Astrocyte (in vitro differentiated cells and primary cell): ENCODE measurements at regions not wholly inside any gene's neighbourhood (a gene's known extent, or its start where the extent isn't known, plus 50 kb on each side); places are given as distances from the start of the nearest gene placed in this dataset.

ENCODE experiments used
- DNase-seq: peaks from one replicate; pipeline ENCODE4 v3.0.0-alpha.2; 2010; ENCODE audit warnings: low read depth
- FAIRE-seq: peaks from 2 replicates; lab custom pipeline; 2011; peaks lifted over from hg19 to GRCh38; lab: Jason Lieb, UNC
- H2AFZ ChIP-seq: 2 replicates; pipeline ENCODE4 v1.6.0; 2012; ENCODE audit warnings: low read depth, low read length, inconsistent platforms
- H3K27ac ChIP-seq: 2 replicates; pipeline ENCODE4 v1.5.1; 2011; ENCODE audit warnings: low read depth, low read length, inconsistent platforms
- H3K27me3 ChIP-seq: 2 replicates; pipeline ENCODE4 v1.6.0; 2011; ENCODE audit warnings: low read length, inconsistent platforms; ENCODE audit not compliant: insufficient read depth
- H3K36me3 ChIP-seq: 2 replicates; pipeline ENCODE4 v1.5.1; 2011; ENCODE audit warnings: low read length, inconsistent platforms; ENCODE audit not compliant: insufficient read depth
- H3K4me1 ChIP-seq: 2 replicates; pipeline ENCODE4 v1.5.1; 2011; ENCODE audit warnings: low read length, inconsistent platforms; ENCODE audit not compliant: insufficient read depth
- H3K4me2 ChIP-seq: 2 replicates; pipeline ENCODE4 v1.6.0; 2012; ENCODE audit warnings: low read length, inconsistent platforms
- H3K4me3 ChIP-seq: 2 replicates; pipeline ENCODE4 v1.5.1; 2011; ENCODE audit warnings: low read depth, mild to moderate bottlenecking, low read length, inconsistent platforms; ENCODE audit not compliant: insufficient read depth
- H3K79me2 ChIP-seq: 2 replicates; pipeline ENCODE4 v1.6.0; 2012; ENCODE audit warnings: mild to moderate bottlenecking, low read length, inconsistent platforms; ENCODE audit not compliant: insufficient read depth
- H3K9ac ChIP-seq: 2 replicates; pipeline ENCODE4 v1.6.0; 2012; ENCODE audit warnings: mild to moderate bottlenecking, low read length, inconsistent platforms
- H3K9me3 ChIP-seq: 2 replicates; pipeline ENCODE4 v1.5.1; 2012; ENCODE audit warnings: low read depth, mild to moderate bottlenecking, low read length, inconsistent platforms; ENCODE audit not compliant: insufficient read depth
- H4K20me1 ChIP-seq: 2 replicates; pipeline ENCODE4 v1.6.0; 2012; ENCODE audit warnings: low read length, inconsistent platforms; ENCODE audit not compliant: insufficient read depth
- H3K27ac Mint-ChIP-seq: one replicate; pipeline ENCODE4 v1.8.0; 2021; ENCODE audit warnings: mild to moderate bottlenecking, mixed read lengths; ENCODE audit not compliant: unreplicated experiment
- H3K27me3 Mint-ChIP-seq: one replicate; pipeline ENCODE4 v1.8.0; 2021; ENCODE audit warnings: low read depth, mixed read lengths; ENCODE audit not compliant: unreplicated experiment
- H3K36me3 Mint-ChIP-seq: one replicate; pipeline ENCODE4 v1.8.0; 2021; ENCODE audit warnings: low read depth, mixed read lengths; ENCODE audit not compliant: unreplicated experiment
- H3K4me1 Mint-ChIP-seq: one replicate; pipeline ENCODE4 v1.8.0; 2021; ENCODE audit warnings: low read depth, mixed read lengths; ENCODE audit not compliant: unreplicated experiment
- H3K4me3 Mint-ChIP-seq: one replicate; pipeline ENCODE4 v1.8.0; 2021; ENCODE audit warnings: mild to moderate bottlenecking, moderate library complexity, mixed read lengths; ENCODE audit not compliant: unreplicated experiment
- H3K9me3 Mint-ChIP-seq: one replicate; pipeline ENCODE4 v1.8.0; 2021; ENCODE audit warnings: mild to moderate bottlenecking, mixed read lengths; ENCODE audit not compliant: unreplicated experiment
- EZH2 ChIP-seq: IDR thresholded peaks from 2 replicates; pipeline ENCODE4 v1.6.1; 2012; ENCODE audit warnings: mild to moderate bottlenecking, low read length, inconsistent platforms; ENCODE audit not compliant: insufficient read depth
- TF ChIP-seq, protein P1 (sequence below): IDR thresholded peaks from 2 replicates; pipeline ENCODE4 v1.5.1; 2011; ENCODE audit warnings: low read depth, mild to moderate bottlenecking, inconsistent platforms, low read length, moderate library complexity; ENCODE audit not compliant: insufficient read depth

DNA sequence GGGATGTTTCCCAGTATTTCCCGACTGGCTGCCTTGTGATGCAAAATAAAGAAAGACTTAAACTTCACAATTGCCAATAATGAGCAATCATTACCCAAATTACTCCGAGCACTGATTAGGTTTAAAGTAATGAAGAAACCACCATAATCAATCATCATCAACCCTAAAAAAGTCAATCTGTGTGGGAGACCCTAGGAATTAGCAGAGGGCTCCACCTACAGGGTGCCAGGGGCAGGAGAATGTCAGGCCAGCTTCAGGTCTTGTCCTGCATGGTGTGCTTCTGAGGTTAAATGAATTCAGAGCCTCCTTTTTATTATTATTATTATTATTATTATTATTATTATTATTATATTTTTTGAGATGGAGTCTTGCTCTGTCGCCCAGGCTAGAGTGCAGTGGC lies 478.0 kb upstream of the ARRDC4 start:
- no peaks in the 10 kb centered on the region for H3K79me2 ChIP-seq
- H4K20me1 ChIP-seq, result no peaks in the 10 kb centered on the region
- DNase-seq, result no peak
- no peak for FAIRE-seq
- H3K9ac ChIP-seq, result no peak overlapping the region
- Mint-ChIP-seq H3K36me3 (no peaks in the 10 kb centered on the region), H3K27me3 (no peaks in the 10 kb centered on the region), H3K9me3 (peaks cover 3% of the 10 kb centered on the region), H3K4me3 (no peak overlapping the region), H3K27ac (no peak overlapping the region), H3K4me1 (no peaks in the 10 kb centered on the region)
- no peaks in the 10 kb centered on the region for H3K4me1 ChIP-seq
- H3K27me3 ChIP-seq, result no peaks in the 10 kb centered on the region
- H3K4me3 ChIP-seq, result no peak overlapping the region
- H3K27ac ChIP-seq, result no peak overlapping the region
- H2AFZ ChIP-seq, result no peak overlapping the region
- no peaks in the 10 kb centered on the region for H3K36me3 ChIP-seq
- H3K4me2 ChIP-seq, result no peak overlapping the region
- TF ChIP-seq, protein P1, sequence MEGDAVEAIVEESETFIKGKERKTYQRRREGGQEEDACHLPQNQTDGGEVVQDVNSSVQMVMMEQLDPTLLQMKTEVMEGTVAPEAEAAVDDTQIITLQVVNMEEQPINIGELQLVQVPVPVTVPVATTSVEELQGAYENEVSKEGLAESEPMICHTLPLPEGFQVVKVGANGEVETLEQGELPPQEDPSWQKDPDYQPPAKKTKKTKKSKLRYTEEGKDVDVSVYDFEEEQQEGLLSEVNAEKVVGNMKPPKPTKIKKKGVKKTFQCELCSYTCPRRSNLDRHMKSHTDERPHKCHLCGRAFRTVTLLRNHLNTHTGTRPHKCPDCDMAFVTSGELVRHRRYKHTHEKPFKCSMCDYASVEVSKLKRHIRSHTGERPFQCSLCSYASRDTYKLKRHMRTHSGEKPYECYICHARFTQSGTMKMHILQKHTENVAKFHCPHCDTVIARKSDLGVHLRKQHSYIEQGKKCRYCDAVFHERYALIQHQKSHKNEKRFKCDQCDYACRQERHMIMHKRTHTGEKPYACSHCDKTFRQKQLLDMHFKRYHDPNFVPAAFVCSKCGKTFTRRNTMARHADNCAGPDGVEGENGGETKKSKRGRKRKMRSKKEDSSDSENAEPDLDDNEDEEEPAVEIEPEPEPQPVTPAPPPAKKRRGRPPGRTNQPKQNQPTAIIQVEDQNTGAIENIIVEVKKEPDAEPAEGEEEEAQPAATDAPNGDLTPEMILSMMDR, result no peak
- no peak for TF ChIP-seq EZH2
- peaks cover 5% of the 10 kb centered on the region for H3K9me3 ChIP-seq

DNA sequence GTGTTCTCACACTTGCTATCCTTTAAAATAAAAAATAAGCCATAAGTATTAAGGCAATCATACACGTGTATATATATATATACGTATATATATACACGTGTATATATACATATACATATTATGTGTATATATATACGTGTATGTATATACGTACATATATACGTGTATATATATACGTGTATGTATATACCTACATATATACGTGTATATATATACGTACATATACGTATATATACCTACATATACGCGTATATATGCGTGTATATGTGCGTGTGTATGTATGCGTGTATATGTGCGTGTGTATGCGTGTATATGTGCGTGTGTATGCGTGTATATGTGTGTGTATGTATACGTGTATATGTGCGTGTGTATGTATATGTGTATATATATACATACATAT lies 477.3 kb upstream of the ARRDC4 start:
- Mint-ChIP-seq H3K4me3 (no peak overlapping the region), H3K36me3 (no peaks in the 10 kb centered on the region), H3K27me3 (no peaks in the 10 kb centered on the region), H3K4me1 (no peaks in the 10 kb centered on the region), H3K27ac (no peak overlapping the region), H3K9me3 (peaks cover 3% of the 10 kb centered on the region)
- no peaks in the 10 kb centered on the region for H3K79me2 ChIP-seq
- no peak overlapping the region for H3K4me3 ChIP-seq
- no peaks in the 10 kb centered on the region for H4K20me1 ChIP-seq
- no peak for DNase-seq
- H3K9ac ChIP-seq, result no peak overlapping the region
- H3K4me2 ChIP-seq, result no peak overlapping the region
- H3K36me3 ChIP-seq, result no peaks in the 10 kb centered on the region
- no peaks in the 10 kb centered on the region for H3K27me3 ChIP-seq
- H2AFZ ChIP-seq, result no peak overlapping the region
- TF ChIP-seq, protein P1, result no peak
- no peak for TF ChIP-seq EZH2
- H3K27ac ChIP-seq, result no peak overlapping the region
- peaks cover 5% of the 10 kb centered on the region for H3K9me3 ChIP-seq
- no peaks in the 10 kb centered on the region for H3K4me1 ChIP-seq
- FAIRE-seq, result no peak

DNA sequence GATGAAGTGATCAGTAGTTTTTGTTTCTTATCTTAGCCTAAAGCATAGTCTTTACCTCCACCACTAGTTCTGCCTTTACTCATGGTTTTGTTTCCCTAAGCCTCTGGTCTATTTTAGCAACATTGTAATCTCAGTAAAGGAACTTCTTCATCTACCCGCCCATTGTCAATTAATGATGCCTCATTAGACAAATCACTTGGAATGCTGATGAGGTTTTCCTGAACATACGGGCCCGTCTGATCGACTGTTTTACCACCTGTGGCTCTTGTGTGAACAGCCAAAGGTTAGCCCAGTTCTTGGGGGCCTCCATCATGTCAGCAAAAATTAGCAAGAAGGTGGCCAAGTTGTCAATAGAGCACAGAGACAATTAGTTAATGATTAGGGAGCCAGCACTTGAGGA lies 470.1 kb upstream of the ARRDC4 start:
- Histone ChIP-seq H3K4me1 (no peaks in the 10 kb centered on the region), H3K9ac (no peak overlapping the region), H3K4me2 (no peak overlapping the region), H2AFZ (no peak overlapping the region), H3K27me3 (no peaks in the 10 kb centered on the region), H3K4me3 (no peak overlapping the region), H3K79me2 (no peaks in the 10 kb centered on the region), H3K9me3 (no peaks in the 10 kb centered on the region), H4K20me1 (no peaks in the 10 kb centered on the region), H3K36me3 (no peaks in the 10 kb centered on the region), H3K27ac (no peak overlapping the region)
- FAIRE-seq, result no peak
- no peaks in the 10 kb centered on the region for H3K4me1 Mint-ChIP-seq
- no peak for DNase-seq
- no peak overlapping the region for H3K27ac Mint-ChIP-seq
- H3K4me3 Mint-ChIP-seq, result no peak overlapping the region
- TF ChIP-seq, protein P1, result no peak
- TF ChIP-seq EZH2, result no peak
- no peaks in the 10 kb centered on the region for H3K36me3 Mint-ChIP-seq
- peaks cover 2% of the 10 kb centered on the region for H3K27me3 Mint-ChIP-seq
- no peaks in the 10 kb centered on the region for H3K9me3 Mint-ChIP-seq
